DND-41 (cell line): ENCODE measurements at regions not wholly inside any gene's neighbourhood (a gene's known extent, or its start where the extent isn't known, plus 50 kb on each side); places are given as distances from the start of the nearest gene placed in this dataset.

Experiments
- ATAC-seq: fragments of 200-7000 bp; cut with Tn5 transposase; 3 replicates; pipeline ENCODE4 v1.9.1; 2021; ENCODE audit warnings: low read depth; ENCODE audit not compliant: insufficient read depth
- DNase-seq: peaks from one replicate; pipeline ENCODE4 v3.0.0-alpha.2; 2020
- H2AFZ ChIP-seq: 2 replicates; pipeline ENCODE4 v1.6.0; 2012; ENCODE audit warnings: low read depth, low read length
- H3K27ac ChIP-seq: 2 replicates; pipeline ENCODE4 v1.5.1; 2012; ENCODE audit warnings: low read length, inconsistent platforms
- H3K27me3 ChIP-seq: fragments of 200-600 bp; sonication (generic); 2 replicates; pipeline ENCODE4 v1.6.0; 2012; ENCODE audit warnings: low read length, mild to moderate bottlenecking, inconsistent platforms; ENCODE audit not compliant: insufficient read depth, poor library complexity
- H3K36me3 ChIP-seq: 2 replicates; pipeline ENCODE4 v1.5.1; 2012; ENCODE audit warnings: low read length, inconsistent platforms; ENCODE audit not compliant: insufficient read depth
- H3K4me1 ChIP-seq: 2 replicates; pipeline ENCODE4 v1.5.1; 2012; ENCODE audit warnings: mild to moderate bottlenecking, low read length; ENCODE audit not compliant: insufficient read depth
- H3K4me2 ChIP-seq: 2 replicates; pipeline ENCODE4 v1.6.0; 2012; ENCODE audit warnings: mild to moderate bottlenecking, moderate library complexity, low read length, inconsistent platforms; ENCODE audit not compliant: insufficient read depth
- H3K4me3 ChIP-seq, 2 experiments: fragments of 200-600 bp in 1 of 2; shearing (Covaris generic) in 1 of 2; 2 replicates each; pipeline ENCODE4 v1.5.1; 2012 to 2016; ENCODE audit warnings: inconsistent platforms in 2 of 2, low read length in 2 of 2, mild to moderate bottlenecking in 2 of 2, low read depth in 1 of 2, moderate library complexity in 1 of 2
- H3K79me2 ChIP-seq: 2 replicates; pipeline ENCODE4 v1.6.0; 2012; ENCODE audit warnings: low read length, inconsistent platforms; ENCODE audit not compliant: insufficient read depth
- H3K9ac ChIP-seq: 2 replicates; pipeline ENCODE4 v1.6.0; 2012; ENCODE audit warnings: low read depth, mild to moderate bottlenecking, inconsistent platforms, low read length, moderate library complexity
- H3K9me3 ChIP-seq: 2 replicates; pipeline ENCODE4 v1.5.1; 2012; ENCODE audit warnings: low read length, moderate library complexity, mild to moderate bottlenecking, inconsistent platforms; ENCODE audit not compliant: insufficient read depth, severe bottlenecking
- H4K20me1 ChIP-seq: 2 replicates; pipeline ENCODE4 v1.6.0; 2012; ENCODE audit warnings: low read length; ENCODE audit not compliant: insufficient read depth
- CTCF ChIP-seq: IDR thresholded peaks from 2 replicates; pipeline ENCODE4 v1.5.1; 2012; ENCODE audit warnings: borderline replicate concordance, low read length, moderate library complexity, mild to moderate bottlenecking; ENCODE audit not compliant: poor library complexity, severe bottlenecking; ENCODE audit errors: extremely low read depth
- EZH2 ChIP-seq: IDR thresholded peaks from 3 replicates; pipeline ENCODE4 v1.6.1; 2012; ENCODE audit warnings: borderline replicate concordance, low read depth, mild to moderate bottlenecking, moderate library complexity, low read length, inconsistent platforms; ENCODE audit not compliant: severe bottlenecking

- Histone ChIP-seq H3K9me3 (no peaks in the 10 kb centered on the region), H3K79me2 (no peaks in the 10 kb centered on the region), H4K20me1 (no peaks in the 10 kb centered on the region), H3K4me2 (no peak overlapping the region), H2AFZ (no peak overlapping the region), H3K4me3 (no peak overlapping the region), H3K27me3 (no peaks in the 10 kb centered on the region), H3K9ac (no peak overlapping the region), H3K27ac (no peak overlapping the region), H3K4me1 (peaks cover 9% of the 10 kb centered on the region; the same call in 1 of the 2 replicates), H3K36me3 (no peaks in the 10 kb centered on the region)
- no peak for TF ChIP-seq EZH2
- ATAC-seq (no peak), DNase-seq (no peak)
Measured at GRCh38 chr6:153192943-153193885, 62.1 kb upstream of the RGS17 start.

- no peak for ATAC-seq
- Histone ChIP-seq H3K4me3 (no peak overlapping the region), H3K4me1 (no peaks in the 10 kb centered on the region), H3K27me3 (no peaks in the 10 kb centered on the region), H3K9me3 (no peaks in the 10 kb centered on the region), H2AFZ (no peak overlapping the region), H3K27ac (no peak overlapping the region), H3K79me2 (no peaks in the 10 kb centered on the region), H3K9ac (no peak overlapping the region), H3K36me3 (no peaks in the 10 kb centered on the region), H3K4me2 (no peak overlapping the region), H4K20me1 (no peaks in the 10 kb centered on the region)
- TF ChIP-seq CTCF, result no peak
- TF ChIP-seq EZH2, result no peak
- DNase-seq, result no peak
Measured at GRCh38 chr6:153183925-153184324, 52.8 kb upstream of the RGS17 start.
